Testis (tissue), 2 donors: ENCODE measurements at regions not wholly inside any gene's neighbourhood (a gene's known extent, or its start where the extent isn't known, plus 50 kb on each side); places are given as distances from the start of the nearest gene placed in this dataset.

Experiments used
- DNase-seq: peaks from one replicate; pipeline ENCODE4 v3.0.0-alpha.2; 2019
- H3K27ac ChIP-seq, 2 donors: fragments of 200-600 bp; sonication (generic); one replicate each; pipeline ENCODE4 v1.5.1; 2019
- H3K27me3 ChIP-seq: fragments of 200-600 bp; sonication (generic); one replicate; pipeline ENCODE4 v1.5.1; 2019
- H3K36me3 ChIP-seq: fragments of 200-600 bp; sonication (generic); one replicate; pipeline ENCODE4 v1.5.1; 2017; ENCODE audit warnings: low read depth; ENCODE audit errors: missing control alignments
- H3K4me1 ChIP-seq: fragments of 200-600 bp; sonication (generic); one replicate; pipeline ENCODE4 v1.5.1; 2019
- H3K4me3 ChIP-seq, 2 donors: fragments of 200-600 bp; sonication (generic); one replicate each; pipeline ENCODE4 v1.5.1; 2017 to 2019
- H3K9me3 ChIP-seq: fragments of 200-600 bp; sonication (generic); one replicate; pipeline ENCODE4 v1.5.1; 2017
- POLR2A ChIP-seq: fragments of 450-650 bp; IDR thresholded peaks from one replicate; pipeline ENCODE4 v1.6.1; 2017; ENCODE audit warnings: antibody characterized with exemption, mild to moderate bottlenecking, moderate library complexity
- WGBS, 2 donors: methylation state at CpG; one replicate each; pipeline ENCODE4 v1.1.5; 2018; 5-methylcytosine and 5-hydroxymethylcytosine counted together
- intact Hi-C: fragments of 100-400 bp; cut with DNase I; formaldehyde crosslinking; loops from one replicate; pipeline ENCODE4 v1.15.1; 2023; ENCODE audit warnings: low total_unique reads
- TF ChIP-seq, protein P1 (sequence below), 3 experiments: fragments of 450-650 bp in 2 of 3; fragments of 200-600 bp in 1 of 3; sonication (generic) in 1 of 3; IDR thresholded peaks; one replicate each; pipeline ENCODE4 v1.5.1; 2016 to 2019; ENCODE audit warnings: antibody characterized with exemption in 3 of 3, mild to moderate bottlenecking in 2 of 3, moderate library complexity in 1 of 3

- H3K4me3 ChIP-seq: no peak overlapping the region
- 95% methylated on average over 1 of the region's 1 CpG for WGBS, 2 donors
- intact Hi-C loops: no loop called here
Observed at GRCh38 chr3:104297617-104298016, 1069.1 kb upstream of the ALCAM start.

DNA sequence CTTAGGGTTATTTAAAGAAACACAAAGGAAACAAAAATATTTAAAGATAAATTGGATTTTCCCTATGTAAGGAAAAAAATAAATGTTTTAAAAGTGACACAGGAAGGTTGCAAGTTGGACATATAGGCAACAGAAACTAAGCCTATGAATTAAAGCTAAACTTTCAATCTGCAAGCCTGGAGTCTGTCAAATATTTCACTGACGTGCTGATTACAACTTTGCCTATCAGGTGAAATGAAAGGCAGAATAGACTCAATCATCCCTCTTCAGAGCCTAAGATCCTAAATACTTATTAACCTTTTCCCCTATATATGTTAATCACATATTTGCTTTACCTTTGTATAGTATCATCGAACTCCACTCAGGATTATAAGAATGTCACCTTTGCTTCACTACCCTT is 1068.0 kb upstream of the ALCAM start:
- Histone ChIP-seq H3K9me3 (no peaks in the 10 kb centered on the region), H3K27me3 (no peaks in the 10 kb centered on the region), H3K27ac (no peak overlapping the region), H3K4me1 (no peaks in the 10 kb centered on the region), H3K4me3 (no peak overlapping the region), H3K36me3 (no peaks in the 10 kb centered on the region)
- no peak for DNase-seq
- no peak for TF ChIP-seq POLR2A
- TF ChIP-seq, protein P1, sequence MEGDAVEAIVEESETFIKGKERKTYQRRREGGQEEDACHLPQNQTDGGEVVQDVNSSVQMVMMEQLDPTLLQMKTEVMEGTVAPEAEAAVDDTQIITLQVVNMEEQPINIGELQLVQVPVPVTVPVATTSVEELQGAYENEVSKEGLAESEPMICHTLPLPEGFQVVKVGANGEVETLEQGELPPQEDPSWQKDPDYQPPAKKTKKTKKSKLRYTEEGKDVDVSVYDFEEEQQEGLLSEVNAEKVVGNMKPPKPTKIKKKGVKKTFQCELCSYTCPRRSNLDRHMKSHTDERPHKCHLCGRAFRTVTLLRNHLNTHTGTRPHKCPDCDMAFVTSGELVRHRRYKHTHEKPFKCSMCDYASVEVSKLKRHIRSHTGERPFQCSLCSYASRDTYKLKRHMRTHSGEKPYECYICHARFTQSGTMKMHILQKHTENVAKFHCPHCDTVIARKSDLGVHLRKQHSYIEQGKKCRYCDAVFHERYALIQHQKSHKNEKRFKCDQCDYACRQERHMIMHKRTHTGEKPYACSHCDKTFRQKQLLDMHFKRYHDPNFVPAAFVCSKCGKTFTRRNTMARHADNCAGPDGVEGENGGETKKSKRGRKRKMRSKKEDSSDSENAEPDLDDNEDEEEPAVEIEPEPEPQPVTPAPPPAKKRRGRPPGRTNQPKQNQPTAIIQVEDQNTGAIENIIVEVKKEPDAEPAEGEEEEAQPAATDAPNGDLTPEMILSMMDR (IDR thresholded peaks at IDR 0.05): no peak
- WGBS, 2 donors: 43% methylated on average over 2 of the region's 2 CpGs
- intact Hi-C loops: no loop called here

More at GRCh38 chr3:104297617-104298016, 1069.1 kb upstream of the ALCAM start:
- TF ChIP-seq, protein P1 (IDR thresholded peaks at IDR 0.05): no peak
- TF ChIP-seq POLR2A: no peak
- Histone ChIP-seq H3K36me3 (no peaks in the 10 kb centered on the region), H3K4me1 (no peaks in the 10 kb centered on the region), H3K27me3 (no peaks in the 10 kb centered on the region), H3K27ac (no peak overlapping the region), H3K9me3 (no peaks in the 10 kb centered on the region)
- DNase-seq: no peak

GRCh38 chr3:104316118-104316517 is 1050.6 kb upstream of the ALCAM start:
- 81 to 95% methylated on average over 1 of the region's 1 CpG for WGBS, 2 donors

DNA sequence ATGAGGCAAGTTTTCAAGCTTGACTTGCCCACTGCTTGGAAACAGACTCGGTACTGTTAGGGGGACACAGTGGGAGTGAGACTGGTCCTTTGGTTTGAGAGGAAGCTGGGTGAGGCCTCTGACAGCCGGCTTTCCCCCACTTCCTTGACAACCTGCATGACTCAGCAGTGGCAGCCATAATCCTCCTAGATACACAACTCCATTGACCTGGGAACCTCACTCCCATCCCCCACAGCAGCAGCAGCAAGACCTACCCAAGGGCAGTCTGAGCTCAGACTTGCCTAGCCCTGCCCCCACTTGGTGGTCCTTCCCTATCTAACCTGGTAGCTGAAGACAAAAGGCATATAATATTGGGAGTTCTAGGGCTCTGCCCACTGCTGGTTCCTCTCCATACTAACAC is 1043.5 kb upstream of the ALCAM start:
- Histone ChIP-seq H3K27me3 (no peaks in the 10 kb centered on the region), H3K4me3 (no peak overlapping the region), H3K27ac (no peak overlapping the region), H3K4me1 (no peaks in the 10 kb centered on the region), H3K9me3 (no peaks in the 10 kb centered on the region), H3K36me3 (no peaks in the 10 kb centered on the region)
- 95 to 100% methylated on average over 1 to 2 of the region's 2 CpGs for WGBS, 2 donors
- intact Hi-C loops: no loop called here
- TF ChIP-seq POLR2A: no peak
- TF ChIP-seq, protein P1 (IDR thresholded peaks at IDR 0.05): no peak
- no peak for DNase-seq

More at GRCh38 chr3:104316118-104316517, 1050.6 kb upstream of the ALCAM start:
- TF ChIP-seq, protein P1 (IDR thresholded peaks at IDR 0.05): no peak
- no peak for TF ChIP-seq POLR2A
- Histone ChIP-seq H3K27me3 (no peaks in the 10 kb centered on the region), H3K9me3 (no peaks in the 10 kb centered on the region), H3K4me1 (no peaks in the 10 kb centered on the region), H3K4me3 (no peak overlapping the region), H3K27ac (no peak overlapping the region), H3K36me3 (no peaks in the 10 kb centered on the region)
- intact Hi-C loops: no loop called here
- no peak for DNase-seq

DNA sequence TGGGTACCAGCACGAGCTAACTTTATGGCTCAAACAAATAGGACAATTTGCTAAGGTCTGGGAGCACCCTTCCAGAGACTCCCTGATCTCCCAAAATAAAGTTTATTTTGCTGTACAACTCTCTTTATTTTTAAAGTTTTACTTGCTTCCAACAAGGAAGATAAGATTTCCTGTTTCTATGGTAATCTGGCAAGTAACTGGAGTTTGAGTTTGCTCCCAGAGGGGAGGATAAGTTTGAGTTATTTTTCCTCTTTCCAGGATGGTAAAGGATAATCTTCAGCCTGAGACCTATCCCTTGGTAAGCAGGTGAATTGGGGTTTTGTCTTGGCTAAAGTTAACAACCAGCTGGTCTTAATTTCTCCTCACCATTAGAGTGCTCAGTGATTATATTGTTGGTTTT is 1019.4 kb upstream of the ALCAM start:
- H3K4me1 ChIP-seq: no peaks in the 10 kb centered on the region
- 43 to 52% methylated on average over 1 of the region's 1 CpG for WGBS, 2 donors
- H3K4me3 ChIP-seq: no peak overlapping the region
- no peak for DNase-seq
- H3K27me3 ChIP-seq: no peaks in the 10 kb centered on the region
- TF ChIP-seq, protein P1 (IDR thresholded peaks at IDR 0.05): no peak
- no peak for TF ChIP-seq POLR2A
- intact Hi-C loops: no loop called here
- H3K9me3 ChIP-seq: no peaks in the 10 kb centered on the region
- H3K36me3 ChIP-seq: no peaks in the 10 kb centered on the region
- no peak overlapping the region for H3K27ac ChIP-seq
